ENCODE measurements at regions not wholly inside any gene's neighbourhood (a gene's known extent, or its start where the extent isn't known, plus 50 kb on each side); places are given as distances from the start of the nearest gene placed in this dataset.

- TF ChIP-seq CTCF (conservative IDR thresholded peaks at IDR 0.05 in 1 of 2, IDR thresholded peaks at IDR 0.05 in 1 of 2; ENCODE audit: low read depth in 1 of 2, low read length in 2 of 2) (no peak), EZH2 (IDR thresholded peaks at IDR 0.05; ENCODE audit: low read length, missing control alignments) (no peak)
Measured at GRCh38 chr11:92829671-92830070, 139.8 kb upstream of the MTNR1B start.
